Muscle of leg (tissue), 3 donors: ENCODE measurements at regions not wholly inside any gene's neighbourhood (a gene's known extent, or its start where the extent isn't known, plus 50 kb on each side); places are given as distances from the start of the nearest gene placed in this dataset.
"Not testable (repeated sequence)": the region's sequence is repeated elsewhere in the genome, so short reads cannot be mapped to it uniquely, and the experiment has no call there.

Experiments used
- DNase-seq: peaks from one replicate; pipeline ENCODE4 v3.0.0; 2013
- H3K27ac ChIP-seq: one replicate; pipeline ENCODE4 v1.5.1; 2013; ENCODE audit warnings: mild to moderate bottlenecking, low read length, control low read depth
- H3K27me3 ChIP-seq: one replicate; pipeline ENCODE4 v1.6.1; 2013; ENCODE audit warnings: low read length; ENCODE audit not compliant: control insufficient read depth, insufficient read depth
- H3K36me3 ChIP-seq: one replicate; pipeline ENCODE4 v1.6.1; 2013; ENCODE audit warnings: low read length; ENCODE audit not compliant: control insufficient read depth, insufficient read depth
- H3K4me1 ChIP-seq: one replicate; pipeline ENCODE4 v1.6.1; 2013; ENCODE audit warnings: low read length; ENCODE audit not compliant: control insufficient read depth, insufficient read depth
- H3K4me3 ChIP-seq: one replicate; pipeline ENCODE4 v1.5.1; 2013; ENCODE audit warnings: low read length, control low read depth
- H3K9me3 ChIP-seq: replicated peaks from 2 replicates; pipeline ENCODE4 v1.6.1; 2013; ENCODE audit warnings: low read depth, low read length; ENCODE audit not compliant: control insufficient read depth
- WGBS: methylation state at CpG from one replicate; pipeline ENCODE4 v1.1.5; 2013; ENCODE audit warnings: missing lambda C conversion rate; ENCODE audit not compliant: insufficient coverage; 5-methylcytosine and 5-hydroxymethylcytosine counted together

GRCh38 chr4:23423540-23423939 lies 466.3 kb downstream of the PPARGC1A start:
- peak; percentile 4 for DNase-seq
- 57% methylated on average over 2 of the region's 3 CpGs for WGBS
- no peaks in the 10 kb centered on the region for H3K36me3 ChIP-seq

GRCh38 chr4:23422878-23423277 lies 467.0 kb downstream of the PPARGC1A start:
- Histone ChIP-seq H3K4me1 (peaks cover 4% of the 10 kb centered on the region), H3K27me3 (no peaks in the 10 kb centered on the region), H3K27ac (no peak overlapping the region), H3K4me3 (no peak overlapping the region), H3K36me3 (no peaks in the 10 kb centered on the region), H3K9me3 (peaks cover 6% of the 10 kb centered on the region)
- 78% methylated on average over 1 of the region's 1 CpG for WGBS
- no peak for DNase-seq

More at GRCh38 chr4:23423540-23423939, 466.3 kb downstream of the PPARGC1A start:
- Histone ChIP-seq H3K27me3 (no peaks in the 10 kb centered on the region), H3K9me3 (peaks cover 6% of the 10 kb centered on the region), H3K4me3 (no peak overlapping the region), H3K4me1 (peaks cover 4% of the 10 kb centered on the region), H3K27ac (no peak overlapping the region)

- H3K4me3 ChIP-seq = no peak overlapping the region
- WGBS = no CpG with 5 or more reads among the region's 3 CpGs
- peak; percentile 93 for DNase-seq
Measured at GRCh38 chr4:23413631-23414030, 476.2 kb downstream of the PPARGC1A start.

GRCh38 chr4:23412701-23413100 lies 477.1 kb downstream of the PPARGC1A start:
- H3K27ac ChIP-seq = no peak overlapping the region
- WGBS = no CpG with 5 or more reads among the region's 3 CpGs

More at GRCh38 chr4:23413631-23414030, 476.2 kb downstream of the PPARGC1A start:
- Histone ChIP-seq H3K27ac (no peak overlapping the region), H3K36me3 (no peaks in the 10 kb centered on the region), H3K9me3 (no peaks in the 10 kb centered on the region), H3K27me3 (no peaks in the 10 kb centered on the region), H3K4me1 (no peaks in the 10 kb centered on the region)

GRCh38 chr4:23408913-23409312 lies 480.9 kb downstream of the PPARGC1A start:
- not testable (repeated sequence) for H3K4me1 ChIP-seq, H3K27ac ChIP-seq, H3K4me3 ChIP-seq, H3K36me3 ChIP-seq, H3K27me3 ChIP-seq, DNase-seq, H3K9me3 ChIP-seq
- no CpG with 5 or more reads among the region's 2 CpGs for WGBS

More at GRCh38 chr4:23412701-23413100, 477.1 kb downstream of the PPARGC1A start:
- no peak for DNase-seq
- no peaks in the 10 kb centered on the region for H3K9me3 ChIP-seq
- H3K4me3 ChIP-seq = no peak overlapping the region
- no peaks in the 10 kb centered on the region for H3K36me3 ChIP-seq
- no peaks in the 10 kb centered on the region for H3K27me3 ChIP-seq
- H3K4me1 ChIP-seq = no peaks in the 10 kb centered on the region

- Histone ChIP-seq H3K27ac (no peak overlapping the region), H3K9me3 (peaks cover 6% of the 10 kb centered on the region), H3K4me1 (no peaks in the 10 kb centered on the region), H3K4me3 (no peak overlapping the region), H3K27me3 (no peaks in the 10 kb centered on the region), H3K36me3 (no peaks in the 10 kb centered on the region)
- DNase-seq = no peak
- WGBS = no CpG with 5 or more reads among the region's 3 CpGs
Measured at GRCh38 chr4:23401572-23401971, 488.3 kb downstream of the PPARGC1A start.

- Histone ChIP-seq H3K4me3 (peak overlapping the region; percentile 26), H3K9me3 (no peaks in the 10 kb centered on the region), H3K27ac (peak overlapping the region; percentile 23), H3K36me3 (no peaks in the 10 kb centered on the region), H3K4me1 (peaks cover 15% of the 10 kb centered on the region), H3K27me3 (no peaks in the 10 kb centered on the region)
- 64% methylated on average over 4 of the region's 5 CpGs for WGBS
- no peak for DNase-seq
Measured at GRCh38 chr4:23392860-23393458, 496.9 kb downstream of the PPARGC1A start.

GRCh38 chr4:23390246-23390645 lies 499.6 kb downstream of the PPARGC1A start:
- H3K4me1 ChIP-seq = peaks cover 15% of the 10 kb centered on the region

GRCh38 chr4:23388699-23389395 lies 501.0 kb downstream of the PPARGC1A start:
- no peaks in the 10 kb centered on the region for H3K27me3 ChIP-seq
- no peaks in the 10 kb centered on the region for H3K36me3 ChIP-seq
- peak; percentile 21 for DNase-seq
- no peaks in the 10 kb centered on the region for H3K9me3 ChIP-seq
- no peak overlapping the region for H3K4me3 ChIP-seq
- WGBS = 46% methylated on average over 2 of the region's 2 CpGs
- H3K4me1 ChIP-seq = peaks cover 15% of the 10 kb centered on the region
- peak overlapping the region; percentile 72 for H3K27ac ChIP-seq

More at GRCh38 chr4:23390246-23390645, 499.6 kb downstream of the PPARGC1A start:
- H3K4me3 ChIP-seq = no peak overlapping the region
- no peaks in the 10 kb centered on the region for H3K9me3 ChIP-seq
- no CpG with 5 or more reads among the region's 3 CpGs for WGBS
- peak overlapping the region; percentile 80 for H3K27ac ChIP-seq
- no peaks in the 10 kb centered on the region for H3K27me3 ChIP-seq
- H3K36me3 ChIP-seq = no peaks in the 10 kb centered on the region
- peak; percentile 76 for DNase-seq

GRCh38 chr4:23388255-23388654 lies 501.6 kb downstream of the PPARGC1A start:
- Histone ChIP-seq H3K27ac (peak overlapping the region; percentile 72), H3K9me3 (no peaks in the 10 kb centered on the region), H3K4me1 (peaks cover 15% of the 10 kb centered on the region), H3K4me3 (no peak overlapping the region), H3K36me3 (no peaks in the 10 kb centered on the region), H3K27me3 (no peaks in the 10 kb centered on the region)
- no CpG with 5 or more reads among the region's 6 CpGs for WGBS
- peak; percentile 71 for DNase-seq
